Fibroblast of skin of left biceps (primary cell): ENCODE measurements at regions not wholly inside any gene's neighbourhood (a gene's known extent, or its start where the extent isn't known, plus 50 kb on each side); places are given as distances from the start of the nearest gene placed in this dataset.

Experiments used
- DNase-seq, 2 experiments: peaks; one replicate each; pipeline ENCODE4 v3.0.0-alpha.2; 2013; ENCODE audit warnings: low read depth in 2 of 2

DNA sequence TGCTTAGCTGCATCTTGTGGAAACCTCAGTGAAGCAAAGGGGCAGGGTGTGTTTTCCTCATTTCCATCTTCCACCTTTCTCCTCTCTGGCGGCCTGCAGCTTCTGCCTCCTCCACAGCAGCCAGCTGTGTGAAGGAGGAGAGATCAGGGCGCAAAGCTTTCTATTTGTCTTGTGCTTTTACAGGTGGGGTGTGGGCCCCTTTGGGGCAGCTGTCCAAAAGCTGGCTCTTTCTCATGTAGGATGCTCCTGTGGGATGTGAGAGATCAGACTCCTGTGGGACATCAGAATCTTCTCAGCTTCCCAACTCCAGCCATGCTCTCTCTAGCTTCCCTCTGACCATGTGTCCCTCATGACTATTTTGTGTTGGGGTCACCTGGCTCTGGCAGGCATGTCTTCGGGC, 227.1 kb downstream of the MID1 start:
- DNase-seq = no peak

DNA sequence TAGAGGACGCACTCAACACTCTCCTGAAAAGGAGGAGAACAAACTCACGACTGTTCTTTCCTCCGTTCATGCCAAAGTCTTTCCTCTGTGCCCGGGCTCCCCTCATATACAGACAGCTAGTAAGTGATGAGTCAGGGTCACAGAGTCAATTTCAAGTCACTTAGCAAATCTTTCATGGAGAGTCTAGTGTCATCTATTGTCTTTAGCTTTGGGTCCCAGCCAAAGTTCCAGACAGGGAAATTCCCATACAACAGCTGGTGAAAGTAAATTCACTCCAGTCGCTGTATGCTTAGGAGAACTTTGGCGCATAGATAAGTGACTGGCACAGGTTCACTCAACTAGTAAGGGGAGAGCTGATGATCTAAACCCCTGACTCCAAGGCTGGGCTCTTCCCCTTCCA, 226.5 kb downstream of the MID1 start:
- no peak for DNase-seq

GRCh38 chrX:10395179-10395578, 225.2 kb downstream of the MID1 start:
- no peak for DNase-seq
